Mesothelial cell of epicardium (in vitro differentiated cells): ENCODE measurements at regions not wholly inside any gene's neighbourhood (a gene's known extent, or its start where the extent isn't known, plus 50 kb on each side); places are given as distances from the start of the nearest gene placed in this dataset.

Experiments
- DNase-seq, 2 experiments: peaks; one replicate each; pipeline ENCODE4 v3.0.0; 2021; ENCODE audit warnings: low spot score in 2 of 2; ENCODE audit not compliant: unreplicated experiment in 2 of 2
- H3K27ac Mint-ChIP-seq: 2 replicates; pipeline ENCODE4 v1.8.0; 2021; ENCODE audit warnings: mixed read lengths
- H3K27me3 Mint-ChIP-seq: 2 replicates; pipeline ENCODE4 v1.8.0; 2021; ENCODE audit warnings: low read depth, mixed read lengths
- H3K36me3 Mint-ChIP-seq: 2 replicates; pipeline ENCODE4 v1.8.0; 2021; ENCODE audit warnings: mixed read lengths
- H3K4me1 Mint-ChIP-seq: 2 replicates; pipeline ENCODE4 v1.8.0; 2021; ENCODE audit warnings: mixed read lengths
- H3K4me3 Mint-ChIP-seq: 2 replicates; pipeline ENCODE4 v1.8.0; 2021; ENCODE audit warnings: mild to moderate bottlenecking, moderate library complexity, mixed read lengths
- H3K9me3 Mint-ChIP-seq: 2 replicates; pipeline ENCODE4 v1.8.0; 2021; ENCODE audit warnings: mixed read lengths
- CTCF ChIP-seq: fragments of 200-600 bp; sonication (generic); IDR thresholded peaks from one replicate; pipeline ENCODE4 v1.5.0; 2021; ENCODE audit warnings: antibody characterized with exemption; ENCODE audit not compliant: unreplicated experiment

- TF ChIP-seq CTCF, result no peak
- no peaks in the 10 kb centered on the region for H3K27me3 Mint-ChIP-seq
- peaks cover 10% of the 10 kb centered on the region for H3K9me3 Mint-ChIP-seq
- no peak for DNase-seq
- peaks cover 12% of the 10 kb centered on the region for H3K4me1 Mint-ChIP-seq
- no peaks in the 10 kb centered on the region for H3K36me3 Mint-ChIP-seq
- H3K4me3 Mint-ChIP-seq, result no peak overlapping the region
- H3K27ac Mint-ChIP-seq, result peak overlapping the region; percentile 70
Observed at GRCh38 chr4:185992585-185992984, 76.4 kb upstream of the TLR3 start.

- Mint-ChIP-seq H3K9me3 (peaks cover 10% of the 10 kb centered on the region), H3K36me3 (no peaks in the 10 kb centered on the region), H3K4me3 (no peak overlapping the region), H3K27me3 (no peaks in the 10 kb centered on the region), H3K4me1 (peaks cover 12% of the 10 kb centered on the region), H3K27ac (no peak overlapping the region)
- TF ChIP-seq CTCF, result no peak
- DNase-seq, result no peak
Observed at GRCh38 chr4:185993328-185993973, 75.5 kb upstream of the TLR3 start.

DNA sequence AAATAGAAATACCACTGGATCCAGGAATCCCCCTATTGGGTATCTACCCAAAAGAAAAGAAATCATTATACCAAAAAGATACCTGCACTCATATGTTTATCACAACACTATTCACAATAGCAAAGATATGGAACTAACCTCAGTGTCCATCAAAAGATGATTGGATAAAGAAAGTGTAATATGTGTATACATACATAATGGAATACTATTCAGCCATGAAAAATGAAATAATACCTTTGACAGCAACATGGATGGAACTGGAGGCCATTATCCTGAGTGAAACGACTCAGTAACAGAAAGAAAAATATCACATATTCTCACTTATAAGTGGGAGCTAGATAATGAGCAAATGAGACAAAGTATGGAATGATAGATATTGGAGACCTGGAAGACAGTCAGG lies 74.2 kb upstream of the TLR3 start:
- H3K36me3 Mint-ChIP-seq, result no peaks in the 10 kb centered on the region
- no peak overlapping the region for H3K4me3 Mint-ChIP-seq
- peaks cover 12% of the 10 kb centered on the region for H3K4me1 Mint-ChIP-seq
- no peaks in the 10 kb centered on the region for H3K27me3 Mint-ChIP-seq
- DNase-seq, result no peak
- TF ChIP-seq CTCF, result no peak
- H3K27ac Mint-ChIP-seq, result no peak overlapping the region
- H3K9me3 Mint-ChIP-seq, result peaks cover 10% of the 10 kb centered on the region

- no peak for TF ChIP-seq CTCF
- DNase-seq, result no peak
- Mint-ChIP-seq H3K4me3 (no peak overlapping the region), H3K4me1 (peaks cover 12% of the 10 kb centered on the region), H3K27me3 (no peaks in the 10 kb centered on the region), H3K27ac (no peak overlapping the region), H3K9me3 (peaks cover 10% of the 10 kb centered on the region), H3K36me3 (no peaks in the 10 kb centered on the region)
Observed at GRCh38 chr4:185995665-185996064, 73.3 kb upstream of the TLR3 start.

DNA sequence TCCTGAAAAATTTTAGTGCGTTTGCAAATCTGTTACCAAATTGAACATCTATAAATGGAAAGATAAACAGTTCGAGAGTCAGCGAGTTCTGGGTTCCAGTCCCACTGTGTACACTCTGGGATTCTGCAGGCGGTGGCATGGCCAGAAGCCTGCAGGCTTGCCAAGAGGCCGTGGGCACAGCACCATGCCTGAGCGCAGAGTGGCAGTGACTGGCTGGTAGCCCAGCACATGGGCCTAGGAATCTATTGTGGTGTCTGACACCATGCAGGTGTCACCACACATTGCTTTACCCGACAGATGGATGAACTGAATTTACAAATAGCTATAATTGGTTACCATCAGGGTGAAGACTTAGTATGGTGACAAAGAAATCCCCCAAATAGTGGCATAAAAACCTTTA lies 71.7 kb upstream of the TLR3 start:
- no peak for DNase-seq
- Mint-ChIP-seq H3K27ac (no peak overlapping the region), H3K4me3 (no peak overlapping the region), H3K36me3 (no peaks in the 10 kb centered on the region), H3K27me3 (no peaks in the 10 kb centered on the region), H3K9me3 (peaks cover 10% of the 10 kb centered on the region), H3K4me1 (peaks cover 12% of the 10 kb centered on the region)
- TF ChIP-seq CTCF, result no peak

GRCh38 chr4:185998791-185999190 lies 70.2 kb upstream of the TLR3 start:
- DNase-seq, result no peak
- no peaks in the 10 kb centered on the region for H3K36me3 Mint-ChIP-seq
- H3K27me3 Mint-ChIP-seq, result no peaks in the 10 kb centered on the region
- no peaks in the 10 kb centered on the region for H3K4me1 Mint-ChIP-seq
- H3K4me3 Mint-ChIP-seq, result no peak overlapping the region
- no peak overlapping the region for H3K27ac Mint-ChIP-seq
- H3K9me3 Mint-ChIP-seq, result peaks cover 10% of the 10 kb centered on the region
- TF ChIP-seq CTCF, result no peak
